ENCODE measurements at regions not wholly inside any gene's neighbourhood (a gene's known extent, or its start where the extent isn't known, plus 50 kb on each side); places are given as distances from the start of the nearest gene placed in this dataset.

- H3K4me1 Mint-ChIP-seq (ENCODE audit: low read depth): no peaks in the 10 kb centered on the region
- TF ChIP-seq, protein P1, sequence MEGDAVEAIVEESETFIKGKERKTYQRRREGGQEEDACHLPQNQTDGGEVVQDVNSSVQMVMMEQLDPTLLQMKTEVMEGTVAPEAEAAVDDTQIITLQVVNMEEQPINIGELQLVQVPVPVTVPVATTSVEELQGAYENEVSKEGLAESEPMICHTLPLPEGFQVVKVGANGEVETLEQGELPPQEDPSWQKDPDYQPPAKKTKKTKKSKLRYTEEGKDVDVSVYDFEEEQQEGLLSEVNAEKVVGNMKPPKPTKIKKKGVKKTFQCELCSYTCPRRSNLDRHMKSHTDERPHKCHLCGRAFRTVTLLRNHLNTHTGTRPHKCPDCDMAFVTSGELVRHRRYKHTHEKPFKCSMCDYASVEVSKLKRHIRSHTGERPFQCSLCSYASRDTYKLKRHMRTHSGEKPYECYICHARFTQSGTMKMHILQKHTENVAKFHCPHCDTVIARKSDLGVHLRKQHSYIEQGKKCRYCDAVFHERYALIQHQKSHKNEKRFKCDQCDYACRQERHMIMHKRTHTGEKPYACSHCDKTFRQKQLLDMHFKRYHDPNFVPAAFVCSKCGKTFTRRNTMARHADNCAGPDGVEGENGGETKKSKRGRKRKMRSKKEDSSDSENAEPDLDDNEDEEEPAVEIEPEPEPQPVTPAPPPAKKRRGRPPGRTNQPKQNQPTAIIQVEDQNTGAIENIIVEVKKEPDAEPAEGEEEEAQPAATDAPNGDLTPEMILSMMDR (IDR thresholded peaks at IDR 0.05): no peak
- H3K9me3 Mint-ChIP-seq: peaks cover 9% of the 10 kb centered on the region
- no peak overlapping the region for H3K4me3 Mint-ChIP-seq
- POLR2A ChIA-PET: no interaction called here
- ATAC-seq (no peak), DNase-seq (no peak)
- CTCF ChIA-PET: no interaction called here
- no peaks in the 10 kb centered on the region for H3K36me3 Mint-ChIP-seq (ENCODE audit: low read depth)
- no peak overlapping the region for H3K27ac Mint-ChIP-seq
- H3K27me3 Mint-ChIP-seq: no peaks in the 10 kb centered on the region
- intact Hi-C loops (cut with micrococcal nuclease): no loop called here
These were observed 546.6 kb upstream of the TMPRSS15 start for GRCh38 chr21:18950045-18950740.

DNA sequence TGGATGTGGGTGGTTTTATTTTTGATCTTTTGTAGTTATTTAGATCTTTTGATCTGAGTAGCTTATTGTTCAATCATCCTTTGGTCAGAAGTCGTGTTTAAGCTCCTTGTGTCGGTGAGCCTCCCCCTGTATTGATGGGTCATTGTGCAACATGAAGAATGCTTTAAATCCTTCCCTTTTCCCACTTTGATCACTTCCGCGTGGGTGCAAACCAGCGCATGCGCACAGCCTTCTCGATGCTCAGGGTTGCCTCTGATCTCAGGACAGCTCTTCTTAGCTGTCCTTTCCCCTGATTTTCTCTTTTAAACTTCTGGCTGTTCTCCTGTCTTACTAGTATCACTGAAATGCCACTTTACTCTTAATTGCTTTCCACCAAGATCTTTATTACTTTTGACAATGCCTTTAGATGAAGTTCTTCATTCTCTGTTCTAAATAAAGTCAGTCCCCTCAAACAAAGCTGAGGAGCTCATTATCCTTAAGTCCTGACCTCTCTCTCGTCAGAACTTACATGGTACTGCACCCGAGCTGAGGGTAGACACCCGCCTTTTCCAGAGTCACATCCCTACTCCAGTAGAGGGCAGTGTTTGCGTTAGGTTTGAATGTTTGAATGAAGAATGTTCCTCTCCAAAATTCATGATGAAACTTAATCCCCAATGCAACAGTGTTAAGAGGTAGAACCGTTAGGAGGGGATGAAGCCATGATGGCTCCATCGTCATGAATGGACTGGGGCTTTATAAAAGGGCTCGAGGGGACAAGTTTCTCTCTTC lies 547.9 kb upstream of the TMPRSS15 start:
- H3K27ac Mint-ChIP-seq: no peak overlapping the region

GRCh38 chr21:18954441-18954844 lies 550.9 kb upstream of the TMPRSS15 start:
- no peak overlapping the region for H3K4me3 Mint-ChIP-seq
- H3K27ac Mint-ChIP-seq: no peak overlapping the region
- CTCF ChIA-PET: no interaction called here
- DNase-seq: no peak
- H3K9me3 Mint-ChIP-seq: peaks cover 9% of the 10 kb centered on the region
- no peaks in the 10 kb centered on the region for H3K27me3 Mint-ChIP-seq
- ATAC-seq: no peak
- intact Hi-C loops (cut with micrococcal nuclease): no loop called here
- no peaks in the 10 kb centered on the region for H3K36me3 Mint-ChIP-seq (ENCODE audit: low read depth)
- TF ChIP-seq, protein P1 (IDR thresholded peaks at IDR 0.05): no peak
- no peaks in the 10 kb centered on the region for H3K4me1 Mint-ChIP-seq (ENCODE audit: low read depth)
- POLR2A ChIA-PET: no interaction called here

More for the DNA sequence above, 547.9 kb upstream of the TMPRSS15 start:
- TF ChIP-seq, protein P1 (IDR thresholded peaks at IDR 0.05): peak; percentile 32
- Mint-ChIP-seq H3K27me3 (no peaks in the 10 kb centered on the region), H3K9me3 (peaks cover 9% of the 10 kb centered on the region), H3K36me3 (ENCODE audit: low read depth) (no peaks in the 10 kb centered on the region), H3K4me1 (ENCODE audit: low read depth) (no peaks in the 10 kb centered on the region), H3K4me3 (no peak overlapping the region)
- CTCF ChIA-PET: interaction anchor here (1.0 to 1.2 kb wide), 2 partner anchors 12 to 14 kb away, joined by 3 read pairs; no protein-coding TSS in a partner anchor
- intact Hi-C loops (cut with micrococcal nuclease): no loop called here
- POLR2A ChIA-PET: no interaction called here
- ATAC-seq (no peak), DNase-seq (peak; percentile 6)

- H3K4me3 Mint-ChIP-seq: no peak overlapping the region
- intact Hi-C loops (cut with micrococcal nuclease): no loop called here
- TF ChIP-seq, protein P1 (IDR thresholded peaks at IDR 0.05): no peak
- no peaks in the 10 kb centered on the region for H3K36me3 Mint-ChIP-seq (ENCODE audit: low read depth)
- no peaks in the 10 kb centered on the region for H3K9me3 Mint-ChIP-seq
- DNase-seq: no peak
- no peaks in the 10 kb centered on the region for H3K27me3 Mint-ChIP-seq
- ATAC-seq: no peak
- ChIA-PET CTCF (no interaction called here), POLR2A (no interaction called here)
- no peaks in the 10 kb centered on the region for H3K4me1 Mint-ChIP-seq (ENCODE audit: low read depth)
- H3K27ac Mint-ChIP-seq: no peak overlapping the region
These were observed 556.2 kb upstream of the TMPRSS15 start for GRCh38 chr21:18959817-18960216.

DNA sequence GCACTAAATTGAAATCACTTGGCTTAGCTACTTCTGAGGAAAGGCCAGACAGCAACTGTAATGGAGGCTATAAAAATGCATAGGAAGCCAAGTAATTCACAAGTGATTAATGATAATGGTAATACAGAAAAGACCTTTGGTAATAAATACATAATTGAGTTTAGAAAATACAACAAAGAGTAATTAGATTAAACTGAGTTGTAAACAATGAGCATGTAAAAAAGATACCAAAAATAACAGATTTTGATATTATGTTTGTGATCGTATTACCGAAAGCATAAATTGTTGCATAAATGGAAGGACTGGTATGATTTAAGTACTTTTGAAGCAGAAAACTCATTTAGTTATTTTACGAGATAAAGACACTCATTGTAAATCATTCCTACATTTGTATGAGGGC lies 556.7 kb upstream of the TMPRSS15 start:
- ATAC-seq: no peak
- Mint-ChIP-seq H3K27me3 (no peaks in the 10 kb centered on the region), H3K4me1 (ENCODE audit: low read depth) (no peaks in the 10 kb centered on the region), H3K27ac (no peak overlapping the region), H3K4me3 (no peak overlapping the region), H3K36me3 (ENCODE audit: low read depth) (no peaks in the 10 kb centered on the region), H3K9me3 (no peaks in the 10 kb centered on the region)
- DNase-seq: no peak
- CTCF ChIA-PET: no interaction called here
- POLR2A ChIA-PET: no interaction called here
- intact Hi-C loops (cut with micrococcal nuclease): no loop called here
- TF ChIP-seq, protein P1 (IDR thresholded peaks at IDR 0.05): no peak
